ENCODE measurements at regions not wholly inside any gene's neighbourhood (a gene's known extent, or its start where the extent isn't known, plus 50 kb on each side); places are given as distances from the start of the nearest gene placed in this dataset.

DNA sequence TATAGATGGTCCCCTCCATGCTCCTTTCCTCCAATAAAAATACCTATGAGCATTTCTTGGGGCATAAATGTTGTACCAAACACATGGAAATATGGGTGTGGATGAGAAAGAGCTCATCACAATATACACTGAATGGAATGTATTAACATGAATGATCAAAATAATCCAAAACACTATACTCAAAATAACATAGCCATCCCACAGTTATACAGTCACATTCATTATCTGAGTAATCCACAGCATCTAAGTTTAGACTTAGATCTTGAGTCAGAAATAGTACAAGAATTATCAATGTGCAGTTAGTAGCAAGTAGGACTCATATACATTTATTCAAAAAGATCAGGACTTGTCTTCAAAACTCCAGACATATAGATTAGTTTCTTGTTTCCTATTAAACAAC, 175.2 kb upstream of the NREP start:
- TF ChIP-seq FOS (IDR thresholded peaks at IDR 0.05; ENCODE audit: borderline replicate concordance, insufficient read depth, low read length): no peak
- Histone ChIP-seq H2AFZ (ENCODE audit: low read depth, low read length) (no peak overlapping the region), H3K27ac (ENCODE audit: insufficient read depth, low read depth, low read length) (no peak overlapping the region), H3K27me3 (ENCODE audit: control insufficient read depth in 2 of 2, insufficient read depth in 2 of 2, low read length in 2 of 2) (peaks cover 0 to 3% of the 10 kb centered on the region in 2 experiments), H3K79me2 (ENCODE audit: control insufficient read depth, insufficient read depth, low read length) (no peaks in the 10 kb centered on the region), H3K4me2 (ENCODE audit: insufficient read depth, low read length) (no peak overlapping the region), H4K20me1 (replicated peaks; ENCODE audit: control insufficient read depth, extremely low read depth, insufficient read depth, low read length) (no peaks in the 10 kb centered on the region), H3K4me1 (ENCODE audit: control insufficient read depth, extremely low read depth, insufficient read depth, low read length) (no peaks in the 10 kb centered on the region), H3K9ac (replicated peaks; ENCODE audit: extremely low read depth, insufficient read depth, low read length) (no peak overlapping the region), H3K36me3 (ENCODE audit: control insufficient read depth in 2 of 2, extremely low read depth in 1 of 2, insufficient read depth in 2 of 2, low read length in 2 of 2) (no peaks in the 10 kb centered on the region), H3K4me3 (replicated peaks in 1 of 3; ENCODE audit: insufficient read depth in 1 of 3, low read depth in 1 of 3, low read length in 3 of 3) (no peak overlapping the region), H3K9me3 (replicated peaks; ENCODE audit: control insufficient read depth, insufficient read depth, low read length) (no peaks in the 10 kb centered on the region), H3K9me1 (replicated peaks; ENCODE audit: control insufficient read depth, extremely low read depth, insufficient read depth, low read length) (no peaks in the 10 kb centered on the region)
- CTCF ChIA-PET: no interaction called here
- FAIRE-seq (no peak), DNase-seq (ENCODE audit: low read depth, low spot score) (no peak)
- no TSS peak for BruUV-seq (replicated peaks)
- intact Hi-C loops (cut with micrococcal nuclease): no loop called here
- dilution Hi-C loops (cut with MboI; ENCODE audit: extremely low pct_ligation_motif_present, low sequenced_read_pairs): no loop called here
- POLR2A ChIA-PET: no interaction called here

- FAIRE-seq: no peak
- Histone ChIP-seq H3K36me3 (ENCODE audit: control insufficient read depth in 2 of 2, extremely low read depth in 1 of 2, insufficient read depth in 2 of 2, low read length in 2 of 2) (no peaks in the 10 kb centered on the region), H3K27me3 (ENCODE audit: control insufficient read depth in 2 of 2, insufficient read depth in 2 of 2, low read length in 2 of 2) (peaks cover 0 to 3% of the 10 kb centered on the region in 2 experiments), H3K9me1 (replicated peaks; ENCODE audit: control insufficient read depth, extremely low read depth, insufficient read depth, low read length) (no peaks in the 10 kb centered on the region), H3K4me3 (replicated peaks in 1 of 3; ENCODE audit: insufficient read depth in 1 of 3, low read depth in 1 of 3, low read length in 3 of 3) (no peak overlapping the region), H4K20me1 (replicated peaks; ENCODE audit: control insufficient read depth, extremely low read depth, insufficient read depth, low read length) (no peaks in the 10 kb centered on the region), H2AFZ (ENCODE audit: low read depth, low read length) (no peak overlapping the region), H3K9me3 (replicated peaks; ENCODE audit: control insufficient read depth, insufficient read depth, low read length) (no peaks in the 10 kb centered on the region), H3K27ac (ENCODE audit: insufficient read depth, low read depth, low read length) (no peak overlapping the region), H3K4me2 (ENCODE audit: insufficient read depth, low read length) (no peak overlapping the region), H3K4me1 (ENCODE audit: control insufficient read depth, extremely low read depth, insufficient read depth, low read length) (no peaks in the 10 kb centered on the region), H3K9ac (replicated peaks; ENCODE audit: extremely low read depth, insufficient read depth, low read length) (no peak overlapping the region), H3K79me2 (ENCODE audit: control insufficient read depth, insufficient read depth, low read length) (no peaks in the 10 kb centered on the region)
- ChIA-PET POLR2A (no interaction called here), CTCF (no interaction called here)
- TF ChIP-seq POLR2A (IDR thresholded peaks at IDR 0.05; ENCODE audit: low read depth, low read length): no peak
- no peak for TF ChIP-seq FOS (IDR thresholded peaks at IDR 0.05; ENCODE audit: borderline replicate concordance, insufficient read depth, low read length)
- no peak for TF ChIP-seq MYC (IDR thresholded peaks at IDR 0.05; ENCODE audit: low read depth, low read length)
- no peak for TF ChIP-seq MAX (IDR thresholded peaks at IDR 0.05; ENCODE audit: insufficient read depth, insufficient read length)
- TF ChIP-seq, protein P1, sequence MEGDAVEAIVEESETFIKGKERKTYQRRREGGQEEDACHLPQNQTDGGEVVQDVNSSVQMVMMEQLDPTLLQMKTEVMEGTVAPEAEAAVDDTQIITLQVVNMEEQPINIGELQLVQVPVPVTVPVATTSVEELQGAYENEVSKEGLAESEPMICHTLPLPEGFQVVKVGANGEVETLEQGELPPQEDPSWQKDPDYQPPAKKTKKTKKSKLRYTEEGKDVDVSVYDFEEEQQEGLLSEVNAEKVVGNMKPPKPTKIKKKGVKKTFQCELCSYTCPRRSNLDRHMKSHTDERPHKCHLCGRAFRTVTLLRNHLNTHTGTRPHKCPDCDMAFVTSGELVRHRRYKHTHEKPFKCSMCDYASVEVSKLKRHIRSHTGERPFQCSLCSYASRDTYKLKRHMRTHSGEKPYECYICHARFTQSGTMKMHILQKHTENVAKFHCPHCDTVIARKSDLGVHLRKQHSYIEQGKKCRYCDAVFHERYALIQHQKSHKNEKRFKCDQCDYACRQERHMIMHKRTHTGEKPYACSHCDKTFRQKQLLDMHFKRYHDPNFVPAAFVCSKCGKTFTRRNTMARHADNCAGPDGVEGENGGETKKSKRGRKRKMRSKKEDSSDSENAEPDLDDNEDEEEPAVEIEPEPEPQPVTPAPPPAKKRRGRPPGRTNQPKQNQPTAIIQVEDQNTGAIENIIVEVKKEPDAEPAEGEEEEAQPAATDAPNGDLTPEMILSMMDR (IDR thresholded peaks at IDR 0.05; ENCODE audit: extremely low read depth in 1 of 2, insufficient read depth in 1 of 2, low read depth in 1 of 2, low read length in 2 of 2): no peak
- TF ChIP-seq EZH2 (IDR thresholded peaks at IDR 0.05; ENCODE audit: borderline replicate concordance, low read depth, low read length, severe bottlenecking): no peak
- no peak for TF ChIP-seq POLR2AphosphoS5 (IDR thresholded peaks at IDR 0.05; ENCODE audit: insufficient read depth, low read depth, low read length)
- TF ChIP-seq GATA2 (IDR thresholded peaks at IDR 0.05; ENCODE audit: insufficient read depth, insufficient read length, low read depth, low read length): no peak
- TF ChIP-seq JUN (IDR thresholded peaks at IDR 0.05; ENCODE audit: borderline replicate concordance, insufficient read depth, insufficient read length, low read depth): no peak
- intact Hi-C loops (cut with micrococcal nuclease) (no loop called here), dilution Hi-C loops (cut with MboI; ENCODE audit: extremely low pct_ligation_motif_present, low sequenced_read_pairs) (no loop called here)
- no peak for DNase-seq (ENCODE audit: low read depth, low spot score)
- no TSS peak for BruUV-seq (replicated peaks)
Measured at GRCh38 chr5:111931655-111932054, 174.7 kb upstream of the NREP start.
